Loucy (cell line): ENCODE measurements at regions not wholly inside any gene's neighbourhood (a gene's known extent, or its start where the extent isn't known, plus 50 kb on each side); places are given as distances from the start of the nearest gene placed in this dataset.

Source experiments
- CTCF ChIP-seq: fragments of 200-600 bp; sonication (generic); conservative IDR thresholded peaks from 2 replicates; pipeline ENCODE4 v1.5.1; 2014; ENCODE audit warnings: mild to moderate bottlenecking, antibody characterized with exemption, low read length
- EZH2phosphoT487 ChIP-seq: fragments of 200-600 bp; IDR thresholded peaks from 2 replicates; pipeline ENCODE4 v1.6.1; 2018; ENCODE audit warnings: antibody characterized with exemption, mild to moderate bottlenecking, moderate library complexity, borderline replicate concordance

- TF ChIP-seq CTCF (no peak), EZH2phosphoT487 (no peak)
Observed at GRCh38 chrX:39907964-39908661, 189.6 kb downstream of the BCOR start.
